B cell (primary cell): ENCODE measurements at regions not wholly inside any gene's neighbourhood (a gene's known extent, or its start where the extent isn't known, plus 50 kb on each side); places are given as distances from the start of the nearest gene placed in this dataset.

Experiments used
- ATAC-seq: fragments of 200-7000 bp; cut with Tn5 transposase; one replicate; pipeline ENCODE4 v1.10.0; 2021; ENCODE audit warnings: low read depth, mild to moderate bottlenecking, moderate number of reproducible peaks, moderate library complexity
- CTCF ChIA-PET: fragments of 350-600 bp; sonication (Branson Sonifier 250); formaldehyde crosslinking; loops from one replicate; lab custom pipeline; 2021; ENCODE audit warnings: antibody characterized with exemption, inconsistent platforms; lab: Charles Lee
- POLR2A ChIA-PET: fragments of 350-600 bp; sonication (Branson Sonifier 250); formaldehyde crosslinking; loops from one replicate; lab custom pipeline; 2021; ENCODE audit warnings: antibody characterized with exemption; lab: Charles Lee
- DNase-seq: peaks from one replicate; pipeline ENCODE4 v3.0.0; 2013
- H2AFZ ChIP-seq: 2 replicates; pipeline ENCODE4 v1.6.1; 2012; ENCODE audit warnings: mild to moderate bottlenecking, low read depth, low read length; ENCODE audit not compliant: insufficient read depth, poor library complexity, severe bottlenecking
- H3K27ac ChIP-seq, 2 donors: 1 replicate in 1 of 2; 2 replicates in 1 of 2; pipeline ENCODE4 v1.5.1; 2012 to 2013; ENCODE audit warnings: low read length in 2 of 2, mild to moderate bottlenecking in 2 of 2, moderate library complexity in 1 of 2
- H3K27me3 ChIP-seq, 4 experiments: fragments of 200-600 bp in 1 of 4; sonication (generic) in 1 of 4; replicated peaks in 1 of 4; 1 replicate in 2 of 4; 2 replicates in 2 of 4; pipeline versions ENCODE4 v1.6.1 to v1.7.0; 2013 to 2016; ENCODE audit warnings: low read length in 3 of 4, mild to moderate bottlenecking in 2 of 4, mixed read lengths in 1 of 4, moderate library complexity in 1 of 4; ENCODE audit not compliant: insufficient read depth in 4 of 4, control insufficient read depth in 3 of 4; ENCODE audit errors: control extremely low read depth in 1 of 4
- H3K36me3 ChIP-seq, 2 experiments: replicated peaks in 1 of 2; 1 replicate in 1 of 2; 2 replicates in 1 of 2; pipeline versions ENCODE4 v1.6.1 to v1.7.1; 2013; ENCODE audit warnings: low read length in 1 of 2; ENCODE audit not compliant: insufficient read depth in 2 of 2, control insufficient read depth in 1 of 2; ENCODE audit errors: control extremely low read depth in 1 of 2, extremely low read depth in 1 of 2
- H3K4me1 ChIP-seq, 2 donors: fragments of 200-600 bp in 1 of 2; sonication (generic) in 1 of 2; 1 replicate in 1 of 2; 2 replicates in 1 of 2; pipeline versions ENCODE4 v1.5.1 to v1.6.1; 2013 to 2017; ENCODE audit warnings: low read length in 2 of 2; ENCODE audit not compliant: control insufficient read depth in 2 of 2, insufficient read depth in 2 of 2
- H3K4me2 ChIP-seq: replicated peaks from 2 replicates; pipeline ENCODE3; 2012; ENCODE audit warnings: mild to moderate bottlenecking, low read depth, low read length; ENCODE audit not compliant: poor library complexity, severe bottlenecking
- H3K4me3 ChIP-seq, 5 experiments: fragments of 200-600 bp in 1 of 5; sonication (generic) in 1 of 5; 1 replicate in 3 of 5; 2 replicates in 2 of 5; pipeline versions ENCODE4 v1.5.1 to v1.7.0; 2011 to 2016; ENCODE audit warnings: low read length in 4 of 5, mild to moderate bottlenecking in 4 of 5, low read depth in 2 of 5, control low read depth in 1 of 5, moderate library complexity in 1 of 5; ENCODE audit not compliant: insufficient read depth in 1 of 5; ENCODE audit errors: control extremely low read depth in 1 of 5, extremely low read depth in 1 of 5
- H3K79me2 ChIP-seq: fragments of 200-600 bp; sonication (generic); one replicate; pipeline ENCODE4 v1.6.0; 2016; ENCODE audit warnings: low read length; ENCODE audit not compliant: control insufficient read depth, insufficient read depth
- H3K9ac ChIP-seq: fragments of 200-600 bp; sonication (generic); 2 replicates; pipeline ENCODE4 v1.6.1; 2017; ENCODE audit warnings: mild to moderate bottlenecking, low read length, moderate library complexity
- H3K9me3 ChIP-seq, 3 donors: one replicate each; pipeline versions ENCODE4 v1.6.1 to v1.7.1; 2013; ENCODE audit warnings: low read length in 2 of 3; ENCODE audit not compliant: control insufficient read depth in 2 of 3, insufficient read depth in 1 of 3; ENCODE audit errors: control extremely low read depth in 1 of 3
- H4K20me1 ChIP-seq: 2 replicates; pipeline ENCODE4 v1.6.0; 2012; ENCODE audit warnings: mild to moderate bottlenecking, low read length; ENCODE audit not compliant: insufficient read depth, control insufficient read depth, poor library complexity, severe bottlenecking
- H3K27ac Mint-ChIP-seq: one replicate; pipeline ENCODE4 v1.8.0; 2021; ENCODE audit warnings: mixed read lengths
- H3K27me3 Mint-ChIP-seq: one replicate; pipeline ENCODE4 v1.8.0; 2021; ENCODE audit warnings: mixed read lengths
- H3K4me1 Mint-ChIP-seq: one replicate; pipeline ENCODE4 v1.8.0; 2021; ENCODE audit warnings: mixed read lengths
- H3K4me3 Mint-ChIP-seq: one replicate; pipeline ENCODE4 v1.8.0; 2021; ENCODE audit warnings: mixed read lengths
- H3K9me3 Mint-ChIP-seq: one replicate; pipeline ENCODE4 v1.8.0; 2022; ENCODE audit warnings: mixed read lengths; ENCODE audit not compliant: insufficient read depth
- EZH2 ChIP-seq: IDR thresholded peaks from 2 replicates; pipeline ENCODE4 v1.6.1; 2012; ENCODE audit warnings: borderline replicate concordance, low read depth, mild to moderate bottlenecking, moderate library complexity, low read length; ENCODE audit not compliant: insufficient read depth, poor library complexity, severe bottlenecking
- WGBS: methylation state at CpG from one replicate; pipeline ENCODE4 v1.1.5; 2013; ENCODE audit warnings: missing lambda C conversion rate; ENCODE audit not compliant: insufficient coverage; 5-methylcytosine and 5-hydroxymethylcytosine counted together
- intact Hi-C: fragments of 100-400 bp; cut with micrococcal nuclease; formaldehyde crosslinking; loops from one replicate; pipeline ENCODE4 v1.10.0; 2022
- TF ChIP-seq, protein P1 (sequence below): fragments of 200-600 bp; IDR thresholded peaks from one replicate; pipeline ENCODE4 v1.8.0; 2022; ENCODE audit warnings: antibody characterized with exemption, mild to moderate bottlenecking

DNA sequence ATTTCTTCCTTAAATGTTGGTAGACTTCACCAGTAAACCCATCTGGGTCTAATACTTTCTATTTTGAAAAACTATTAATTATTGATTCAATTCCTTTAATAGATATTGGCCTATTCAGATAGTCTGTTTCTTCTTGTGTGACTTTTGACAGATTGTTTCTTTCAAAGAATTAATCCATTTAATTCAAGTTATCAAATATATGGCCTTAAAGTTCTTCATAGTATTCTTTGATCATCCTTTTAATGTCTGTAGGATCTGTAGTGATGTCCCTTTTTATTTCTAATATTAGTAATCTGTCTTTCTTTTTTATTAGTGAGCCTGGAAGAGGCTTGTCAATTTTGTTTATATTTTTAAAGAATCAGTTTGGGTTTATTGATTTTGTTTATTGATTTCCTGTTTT, 190.0 kb downstream of the SLC38A4 start:
- peaks cover 3 to 27% (median 23%) of the 10 kb centered on the region in 3 donors for H3K9me3 ChIP-seq
- DNase-seq (no peak), ATAC-seq (no peak)
- TF ChIP-seq EZH2 = no peak
- TF ChIP-seq, protein P1, sequence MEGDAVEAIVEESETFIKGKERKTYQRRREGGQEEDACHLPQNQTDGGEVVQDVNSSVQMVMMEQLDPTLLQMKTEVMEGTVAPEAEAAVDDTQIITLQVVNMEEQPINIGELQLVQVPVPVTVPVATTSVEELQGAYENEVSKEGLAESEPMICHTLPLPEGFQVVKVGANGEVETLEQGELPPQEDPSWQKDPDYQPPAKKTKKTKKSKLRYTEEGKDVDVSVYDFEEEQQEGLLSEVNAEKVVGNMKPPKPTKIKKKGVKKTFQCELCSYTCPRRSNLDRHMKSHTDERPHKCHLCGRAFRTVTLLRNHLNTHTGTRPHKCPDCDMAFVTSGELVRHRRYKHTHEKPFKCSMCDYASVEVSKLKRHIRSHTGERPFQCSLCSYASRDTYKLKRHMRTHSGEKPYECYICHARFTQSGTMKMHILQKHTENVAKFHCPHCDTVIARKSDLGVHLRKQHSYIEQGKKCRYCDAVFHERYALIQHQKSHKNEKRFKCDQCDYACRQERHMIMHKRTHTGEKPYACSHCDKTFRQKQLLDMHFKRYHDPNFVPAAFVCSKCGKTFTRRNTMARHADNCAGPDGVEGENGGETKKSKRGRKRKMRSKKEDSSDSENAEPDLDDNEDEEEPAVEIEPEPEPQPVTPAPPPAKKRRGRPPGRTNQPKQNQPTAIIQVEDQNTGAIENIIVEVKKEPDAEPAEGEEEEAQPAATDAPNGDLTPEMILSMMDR = no peak
- peaks cover 19% of the 10 kb centered on the region for H3K9me3 Mint-ChIP-seq
- H3K27ac ChIP-seq = no peak overlapping the region
- H3K4me3 ChIP-seq = no peak overlapping the region
- H3K4me1 Mint-ChIP-seq = no peaks in the 10 kb centered on the region
- H2AFZ ChIP-seq = no peak overlapping the region
- intact Hi-C loops = no loop called here
- H3K4me1 ChIP-seq = no peaks in the 10 kb centered on the region
- ChIA-PET POLR2A (no interaction called here), CTCF (no interaction called here)
- no peaks in the 10 kb centered on the region for H3K27me3 ChIP-seq
- H3K79me2 ChIP-seq = no peaks in the 10 kb centered on the region
- H3K27me3 Mint-ChIP-seq = no peaks in the 10 kb centered on the region
- H3K4me2 ChIP-seq = no peak overlapping the region
- no peak overlapping the region for H3K27ac Mint-ChIP-seq
- no peak overlapping the region for H3K4me3 Mint-ChIP-seq
- no peak overlapping the region for H3K9ac ChIP-seq
- no peaks in the 10 kb centered on the region for H3K36me3 ChIP-seq
- no peaks in the 10 kb centered on the region for H4K20me1 ChIP-seq

DNA sequence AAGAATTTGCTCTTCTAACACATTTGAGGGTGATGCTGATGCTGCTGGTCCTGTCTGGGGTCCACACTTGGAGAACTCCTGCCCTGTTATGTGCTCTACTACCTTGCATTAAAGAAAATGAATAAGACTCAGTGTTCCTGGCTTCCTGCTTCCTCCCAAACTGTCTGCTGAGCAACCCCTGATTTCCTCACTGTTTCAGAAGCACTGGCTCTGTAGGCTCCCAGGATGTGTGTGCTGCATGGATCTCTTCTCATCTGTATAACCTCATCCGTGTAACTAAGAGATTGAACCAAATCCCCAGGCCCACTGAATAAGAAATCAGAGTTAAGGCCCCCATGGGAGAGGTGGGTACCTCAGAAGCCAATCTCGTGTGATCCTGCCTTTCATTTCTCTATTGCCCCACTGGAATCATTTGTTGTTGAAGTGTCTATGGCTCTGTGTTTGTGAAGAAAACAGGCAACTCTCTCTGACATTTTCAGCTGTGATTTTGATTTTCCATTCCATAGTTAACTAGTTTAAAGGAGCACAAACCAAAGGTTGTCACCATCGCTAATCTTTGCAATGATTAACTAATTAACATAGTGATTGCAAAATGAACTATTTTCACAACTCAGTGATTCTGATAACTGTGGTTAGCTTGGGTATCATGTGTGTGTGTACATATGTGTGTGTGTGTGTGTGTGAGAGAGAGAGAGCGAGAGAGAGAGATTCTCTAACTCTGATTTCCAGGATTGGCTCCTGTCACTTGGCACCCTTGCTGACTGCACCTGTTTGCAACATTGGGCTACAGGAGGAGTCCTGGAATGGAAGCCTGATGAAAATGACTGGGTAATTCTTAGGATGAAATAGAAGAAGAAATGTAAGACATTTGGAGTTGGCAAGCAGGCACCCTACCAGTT, 196.2 kb downstream of the SLC38A4 start:
- POLR2A ChIA-PET = no interaction called here
- DNase-seq = no peak
- TF ChIP-seq, protein P1 = no peak
- no peak for TF ChIP-seq EZH2
- Mint-ChIP-seq H3K4me1 (no peaks in the 10 kb centered on the region), H3K4me3 (no peak overlapping the region), H3K27me3 (no peaks in the 10 kb centered on the region), H3K9me3 (peaks cover under 1% of the 10 kb centered on the region), H3K27ac (no peak overlapping the region)
- H3K4me3 ChIP-seq = no peak overlapping the region
- no peaks in the 10 kb centered on the region for H3K27me3 ChIP-seq
- no peak overlapping the region for H3K4me2 ChIP-seq
- WGBS = 80% methylated on average over 1 of the region's 4 CpGs
- H2AFZ ChIP-seq = no peak overlapping the region
- CTCF ChIA-PET = no interaction called here
- H3K79me2 ChIP-seq = no peaks in the 10 kb centered on the region
- ATAC-seq = no peak
- H3K9ac ChIP-seq = no peak overlapping the region
- no peaks in the 10 kb centered on the region for H3K9me3 ChIP-seq
- H3K36me3 ChIP-seq = no peaks in the 10 kb centered on the region
- H4K20me1 ChIP-seq = no peaks in the 10 kb centered on the region
- intact Hi-C loops = no loop called here
- no peak overlapping the region for H3K27ac ChIP-seq
- no peaks in the 10 kb centered on the region for H3K4me1 ChIP-seq
